GM23338 (cell line): ENCODE measurements at regions not wholly inside any gene's neighbourhood (a gene's known extent, or its start where the extent isn't known, plus 50 kb on each side); places are given as distances from the start of the nearest gene placed in this dataset.

Experiments used
- ATAC-seq: fragments of 200-7000 bp; cut with Tn5 transposase; 3 replicates; pipeline ENCODE4 v1.9.1; 2020
- DNase-seq: peaks from one replicate; pipeline ENCODE4 v3.0.0-alpha.2; 2015; ENCODE audit warnings: low spot score
- H2AFZ ChIP-seq: fragments of 200-600 bp; sonication (generic); 2 replicates; pipeline ENCODE4 v1.8.0; 2016; ENCODE audit warnings: antibody characterized with exemption, mild to moderate bottlenecking, moderate library complexity
- H3F3A ChIP-seq: fragments of 200-600 bp; sonication (generic); replicated peaks from 2 replicates; pipeline ENCODE4 v1.8.0; 2017; ENCODE audit warnings: antibody characterized with exemption, mixed run types, low read depth
- H3K27ac ChIP-seq: fragments of 200-600 bp; sonication (generic); 2 replicates; pipeline ENCODE4 v1.6.1; 2016; ENCODE audit warnings: low read depth
- H3K27me3 ChIP-seq: fragments of 200-600 bp; sonication (generic); 2 replicates; pipeline ENCODE4 v1.8.0; 2016; ENCODE audit warnings: mild to moderate bottlenecking, mixed run types, moderate library complexity; ENCODE audit not compliant: insufficient read depth
- H3K36me3 ChIP-seq: fragments of 200-600 bp; sonication (generic); 2 replicates; pipeline ENCODE4 v1.8.0; 2016; ENCODE audit warnings: mild to moderate bottlenecking; ENCODE audit not compliant: insufficient read depth
- H3K4me1 ChIP-seq: fragments of 200-600 bp; sonication (generic); 2 replicates; pipeline ENCODE4 v1.8.0; 2016; ENCODE audit warnings: mild to moderate bottlenecking, moderate library complexity; ENCODE audit not compliant: insufficient read depth
- H3K4me2 ChIP-seq: fragments of 200-600 bp; sonication (generic); 2 replicates; pipeline ENCODE4 v1.7.1; 2017; ENCODE audit warnings: mixed run types
- H3K4me3 ChIP-seq: fragments of 200-600 bp; sonication (generic); 2 replicates; pipeline ENCODE4 v1.6.1; 2016; ENCODE audit warnings: mixed run types
- H3K79me2 ChIP-seq: fragments of 200-600 bp; sonication (generic); replicated peaks from 2 replicates; pipeline ENCODE4 v1.8.0; 2017; ENCODE audit warnings: mild to moderate bottlenecking; ENCODE audit not compliant: insufficient read depth
- H3K9me2 ChIP-seq: fragments of 200-600 bp; sonication (generic); 2 replicates; pipeline ENCODE4 v1.8.0; 2017; ENCODE audit not compliant: insufficient read depth
- H4K20me1 ChIP-seq: fragments of 200-600 bp; sonication (generic); replicated peaks from 2 replicates; pipeline ENCODE4 v1.8.0; 2017; ENCODE audit warnings: mild to moderate bottlenecking; ENCODE audit not compliant: insufficient read depth
- H3K27ac Mint-ChIP-seq: 2 replicates; pipeline ENCODE4 v1.8.0; 2020; ENCODE audit warnings: inconsistent platforms, mild to moderate bottlenecking, moderate library complexity, mixed read lengths
- H3K27me3 Mint-ChIP-seq: 3 replicates; pipeline ENCODE4 v1.8.0; 2022; ENCODE audit warnings: low read depth, mild to moderate bottlenecking, moderate library complexity, mixed read lengths, inconsistent platforms; ENCODE audit not compliant: insufficient read depth, poor library complexity
- H3K36me3 Mint-ChIP-seq: 3 replicates; pipeline ENCODE4 v1.8.0; 2021; ENCODE audit warnings: low read depth, mild to moderate bottlenecking, inconsistent platforms, moderate library complexity, mixed read lengths
- H3K4me1 Mint-ChIP-seq: 3 replicates; pipeline ENCODE4 v1.8.0; 2020; ENCODE audit warnings: mild to moderate bottlenecking, inconsistent platforms, mixed read lengths
- H3K4me3 Mint-ChIP-seq: 3 replicates; pipeline ENCODE4 v1.8.0; 2021; ENCODE audit warnings: moderate library complexity, mild to moderate bottlenecking, inconsistent platforms, mixed read lengths
- H3K9me3 Mint-ChIP-seq: 3 replicates; pipeline ENCODE4 v1.8.0; 2020; ENCODE audit warnings: moderate library complexity, mild to moderate bottlenecking, inconsistent platforms, mixed read lengths
- CREB1 ChIP-seq: fragments of 250-450 bp; sonication (Bioruptor Pico); IDR thresholded peaks from 2 replicates; pipeline ENCODE4 v1.5.0; 2020; ENCODE audit warnings: low read depth, mild to moderate bottlenecking, moderate library complexity
- EZH2 ChIP-seq: fragments of 200-600 bp; sonication (generic); IDR thresholded peaks from one replicate; pipeline ENCODE4 v1.8.0; 2017; ENCODE audit warnings: antibody characterized with exemption, mild to moderate bottlenecking, low read depth; ENCODE audit not compliant: unreplicated experiment
- EZH2phosphoT487 ChIP-seq: fragments of 200-600 bp; sonication (generic); IDR thresholded peaks from one replicate; pipeline ENCODE4 v1.8.1; 2018; ENCODE audit warnings: antibody characterized with exemption; ENCODE audit not compliant: unreplicated experiment
- JUNB ChIP-seq: IDR thresholded peaks from one replicate; pipeline ENCODE4 v1.6.1; 2016; ENCODE audit warnings: antibody characterized with exemption; ENCODE audit not compliant: unreplicated experiment
- NANOG ChIP-seq: IDR thresholded peaks from 2 replicates; pipeline ENCODE4 v1.6.1; 2016; ENCODE audit warnings: antibody characterized with exemption, borderline replicate concordance
- POLR2AphosphoS5 ChIP-seq: IDR thresholded peaks from 2 replicates; pipeline ENCODE4 v1.6.1; 2016; ENCODE audit warnings: antibody characterized with exemption, low read depth
- STAT1 ChIP-seq: IDR thresholded peaks from one replicate; pipeline ENCODE4 v1.6.1; 2016; ENCODE audit warnings: antibody characterized with exemption; ENCODE audit not compliant: unreplicated experiment
- ZNF114 ChIP-seq: fragments of 250-450 bp; sonication (Bioruptor Pico); IDR thresholded peaks from 2 replicates; pipeline ENCODE4 v1.5.0; 2020; ENCODE audit warnings: mild to moderate bottlenecking, moderate library complexity
- ZNF331 ChIP-seq: fragments of 250-450 bp; sonication (Bioruptor Pico); IDR thresholded peaks from 2 replicates; pipeline ENCODE4 v1.5.0; 2020; ENCODE audit warnings: low read depth, mild to moderate bottlenecking, moderate library complexity
- TF ChIP-seq, protein P1 (sequence below): IDR thresholded peaks from one replicate; pipeline ENCODE4 v1.6.1; 2018; ENCODE audit warnings: antibody characterized with exemption; ENCODE audit not compliant: unreplicated experiment
- TF ChIP-seq, protein P2 (sequence below): fragments of 250-450 bp; sonication (Bioruptor Pico); IDR thresholded peaks from 2 replicates; pipeline ENCODE4 v1.5.0; 2020; ENCODE audit warnings: mild to moderate bottlenecking, moderate library complexity
- TF ChIP-seq, protein P3 (sequence below): IDR thresholded peaks from 2 replicates; pipeline ENCODE4 v1.6.1; 2016; ENCODE audit warnings: antibody characterized with exemption
- TF ChIP-seq, protein P4 (sequence below), 2 experiments: fragments of 200-600 bp in 1 of 2; sonication (generic) in 1 of 2; conservative IDR thresholded peaks; 2 replicates each; pipeline versions ENCODE4 v1.5.1 to v1.6.1; 2016 to 2017; ENCODE audit warnings: antibody characterized with exemption in 2 of 2, low read depth in 2 of 2, mild to moderate bottlenecking in 2 of 2, moderate library complexity in 1 of 2

DNA sequence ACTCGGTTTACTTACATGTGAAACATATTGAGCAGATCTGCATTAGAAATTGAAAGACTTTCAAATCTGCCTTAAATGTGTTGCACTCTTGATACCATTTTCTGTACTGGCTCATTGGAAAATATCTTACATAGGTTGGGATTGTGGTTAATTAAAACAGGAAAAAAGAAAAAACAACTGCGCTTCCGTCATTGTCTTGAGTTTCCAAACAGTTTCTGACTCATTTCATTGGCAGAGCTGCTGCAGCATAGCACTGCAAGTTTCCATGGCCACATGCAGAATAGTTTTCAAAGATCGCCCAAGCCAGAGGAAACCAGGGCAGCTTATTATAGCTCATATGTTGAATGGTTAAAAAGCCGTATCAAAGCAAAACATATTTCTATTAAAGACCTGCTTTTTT lies 446.6 kb upstream of the BCHE start:
- no peak overlapping the region for H2AFZ ChIP-seq
- no peaks in the 10 kb centered on the region for H4K20me1 ChIP-seq
- DNase-seq (no peak), ATAC-seq (no peak)
- no peak overlapping the region for H3K27ac Mint-ChIP-seq
- H3F3A ChIP-seq: no peaks in the 10 kb centered on the region
- no peaks in the 10 kb centered on the region for H3K27me3 ChIP-seq
- no peaks in the 10 kb centered on the region for H3K4me1 ChIP-seq
- H3K36me3 Mint-ChIP-seq: no peaks in the 10 kb centered on the region
- no peaks in the 10 kb centered on the region for H3K9me2 ChIP-seq
- H3K27ac ChIP-seq: no peak overlapping the region
- H3K4me2 ChIP-seq: no peak overlapping the region
- H3K4me3 Mint-ChIP-seq: no peak overlapping the region
- H3K79me2 ChIP-seq: no peaks in the 10 kb centered on the region
- H3K4me3 ChIP-seq: no peak overlapping the region
- TF ChIP-seq, protein P1, sequence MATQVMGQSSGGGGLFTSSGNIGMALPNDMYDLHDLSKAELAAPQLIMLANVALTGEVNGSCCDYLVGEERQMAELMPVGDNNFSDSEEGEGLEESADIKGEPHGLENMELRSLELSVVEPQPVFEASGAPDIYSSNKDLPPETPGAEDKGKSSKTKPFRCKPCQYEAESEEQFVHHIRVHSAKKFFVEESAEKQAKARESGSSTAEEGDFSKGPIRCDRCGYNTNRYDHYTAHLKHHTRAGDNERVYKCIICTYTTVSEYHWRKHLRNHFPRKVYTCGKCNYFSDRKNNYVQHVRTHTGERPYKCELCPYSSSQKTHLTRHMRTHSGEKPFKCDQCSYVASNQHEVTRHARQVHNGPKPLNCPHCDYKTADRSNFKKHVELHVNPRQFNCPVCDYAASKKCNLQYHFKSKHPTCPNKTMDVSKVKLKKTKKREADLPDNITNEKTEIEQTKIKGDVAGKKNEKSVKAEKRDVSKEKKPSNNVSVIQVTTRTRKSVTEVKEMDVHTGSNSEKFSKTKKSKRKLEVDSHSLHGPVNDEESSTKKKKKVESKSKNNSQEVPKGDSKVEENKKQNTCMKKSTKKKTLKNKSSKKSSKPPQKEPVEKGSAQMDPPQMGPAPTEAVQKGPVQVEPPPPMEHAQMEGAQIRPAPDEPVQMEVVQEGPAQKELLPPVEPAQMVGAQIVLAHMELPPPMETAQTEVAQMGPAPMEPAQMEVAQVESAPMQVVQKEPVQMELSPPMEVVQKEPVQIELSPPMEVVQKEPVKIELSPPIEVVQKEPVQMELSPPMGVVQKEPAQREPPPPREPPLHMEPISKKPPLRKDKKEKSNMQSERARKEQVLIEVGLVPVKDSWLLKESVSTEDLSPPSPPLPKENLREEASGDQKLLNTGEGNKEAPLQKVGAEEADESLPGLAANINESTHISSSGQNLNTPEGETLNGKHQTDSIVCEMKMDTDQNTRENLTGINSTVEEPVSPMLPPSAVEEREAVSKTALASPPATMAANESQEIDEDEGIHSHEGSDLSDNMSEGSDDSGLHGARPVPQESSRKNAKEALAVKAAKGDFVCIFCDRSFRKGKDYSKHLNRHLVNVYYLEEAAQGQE: no peak
- no peak for TF ChIP-seq EZH2phosphoT487
- no peak for TF ChIP-seq ZNF331 (CRISPR knock-in tag)
- TF ChIP-seq, protein P2, sequence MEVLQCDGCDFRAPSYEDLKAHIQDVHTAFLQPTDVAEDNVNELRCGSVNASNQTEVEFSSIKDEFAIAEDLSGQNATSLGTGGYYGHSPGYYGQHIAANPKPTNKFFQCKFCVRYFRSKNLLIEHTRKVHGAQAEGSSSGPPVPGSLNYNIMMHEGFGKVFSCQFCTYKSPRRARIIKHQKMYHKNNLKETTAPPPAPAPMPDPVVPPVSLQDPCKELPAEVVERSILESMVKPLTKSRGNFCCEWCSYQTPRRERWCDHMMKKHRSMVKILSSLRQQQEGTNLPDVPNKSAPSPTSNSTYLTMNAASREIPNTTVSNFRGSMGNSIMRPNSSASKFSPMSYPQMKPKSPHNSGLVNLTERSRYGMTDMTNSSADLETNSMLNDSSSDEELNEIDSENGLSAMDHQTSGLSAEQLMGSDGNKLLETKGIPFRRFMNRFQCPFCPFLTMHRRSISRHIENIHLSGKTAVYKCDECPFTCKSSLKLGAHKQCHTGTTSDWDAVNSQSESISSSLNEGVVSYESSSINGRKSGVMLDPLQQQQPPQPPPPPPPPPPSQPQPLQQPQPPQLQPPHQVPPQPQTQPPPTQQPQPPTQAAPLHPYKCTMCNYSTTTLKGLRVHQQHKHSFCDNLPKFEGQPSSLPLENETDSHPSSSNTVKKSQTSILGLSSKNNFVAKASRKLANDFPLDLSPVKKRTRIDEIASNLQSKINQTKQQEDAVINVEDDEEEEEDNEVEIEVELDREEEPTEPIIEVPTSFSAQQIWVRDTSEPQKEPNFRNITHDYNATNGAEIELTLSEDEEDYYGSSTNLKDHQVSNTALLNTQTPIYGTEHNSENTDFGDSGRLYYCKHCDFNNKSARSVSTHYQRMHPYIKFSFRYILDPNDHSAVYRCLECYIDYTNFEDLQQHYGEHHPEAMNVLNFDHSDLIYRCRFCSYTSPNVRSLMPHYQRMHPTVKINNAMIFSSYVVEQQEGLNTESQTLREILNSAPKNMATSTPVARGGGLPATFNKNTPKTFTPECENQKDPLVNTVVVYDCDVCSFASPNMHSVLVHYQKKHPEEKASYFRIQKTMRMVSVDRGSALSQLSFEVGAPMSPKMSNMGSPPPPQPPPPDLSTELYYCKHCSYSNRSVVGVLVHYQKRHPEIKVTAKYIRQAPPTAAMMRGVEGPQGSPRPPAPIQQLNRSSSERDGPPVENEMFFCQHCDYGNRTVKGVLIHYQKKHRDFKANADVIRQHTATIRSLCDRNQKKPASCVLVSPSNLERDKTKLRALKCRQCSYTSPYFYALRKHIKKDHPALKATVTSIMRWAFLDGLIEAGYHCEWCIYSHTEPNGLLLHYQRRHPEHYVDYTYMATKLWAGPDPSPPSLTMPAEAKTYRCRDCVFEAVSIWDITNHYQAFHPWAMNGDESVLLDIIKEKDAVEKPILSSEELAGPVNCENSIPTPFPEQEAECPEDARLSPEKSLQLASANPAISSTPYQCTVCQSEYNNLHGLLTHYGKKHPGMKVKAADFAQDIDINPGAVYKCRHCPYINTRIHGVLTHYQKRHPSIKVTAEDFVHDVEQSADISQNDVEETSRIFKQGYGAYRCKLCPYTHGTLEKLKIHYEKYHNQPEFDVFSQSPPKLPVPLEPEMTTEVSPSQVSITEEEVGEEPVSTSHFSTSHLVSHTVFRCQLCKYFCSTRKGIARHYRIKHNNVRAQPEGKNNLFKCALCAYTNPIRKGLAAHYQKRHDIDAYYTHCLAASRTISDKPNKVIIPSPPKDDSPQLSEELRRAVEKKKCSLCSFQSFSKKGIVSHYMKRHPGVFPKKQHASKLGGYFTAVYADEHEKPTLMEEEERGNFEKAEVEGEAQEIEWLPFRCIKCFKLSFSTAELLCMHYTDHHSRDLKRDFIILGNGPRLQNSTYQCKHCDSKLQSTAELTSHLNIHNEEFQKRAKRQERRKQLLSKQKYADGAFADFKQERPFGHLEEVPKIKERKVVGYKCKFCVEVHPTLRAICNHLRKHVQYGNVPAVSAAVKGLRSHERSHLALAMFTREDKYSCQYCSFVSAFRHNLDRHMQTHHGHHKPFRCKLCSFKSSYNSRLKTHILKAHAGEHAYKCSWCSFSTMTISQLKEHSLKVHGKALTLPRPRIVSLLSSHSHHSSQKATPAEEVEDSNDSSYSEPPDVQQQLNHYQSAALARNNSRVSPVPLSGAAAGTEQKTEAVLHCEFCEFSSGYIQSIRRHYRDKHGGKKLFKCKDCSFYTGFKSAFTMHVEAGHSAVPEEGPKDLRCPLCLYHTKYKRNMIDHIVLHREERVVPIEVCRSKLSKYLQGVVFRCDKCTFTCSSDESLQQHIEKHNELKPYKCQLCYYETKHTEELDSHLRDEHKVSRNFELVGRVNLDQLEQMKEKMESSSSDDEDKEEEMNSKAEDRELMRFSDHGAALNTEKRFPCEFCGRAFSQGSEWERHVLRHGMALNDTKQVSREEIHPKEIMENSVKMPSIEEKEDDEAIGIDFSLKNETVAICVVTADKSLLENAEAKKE: no peak
- no peak for TF ChIP-seq STAT1
- TF ChIP-seq, protein P3, sequence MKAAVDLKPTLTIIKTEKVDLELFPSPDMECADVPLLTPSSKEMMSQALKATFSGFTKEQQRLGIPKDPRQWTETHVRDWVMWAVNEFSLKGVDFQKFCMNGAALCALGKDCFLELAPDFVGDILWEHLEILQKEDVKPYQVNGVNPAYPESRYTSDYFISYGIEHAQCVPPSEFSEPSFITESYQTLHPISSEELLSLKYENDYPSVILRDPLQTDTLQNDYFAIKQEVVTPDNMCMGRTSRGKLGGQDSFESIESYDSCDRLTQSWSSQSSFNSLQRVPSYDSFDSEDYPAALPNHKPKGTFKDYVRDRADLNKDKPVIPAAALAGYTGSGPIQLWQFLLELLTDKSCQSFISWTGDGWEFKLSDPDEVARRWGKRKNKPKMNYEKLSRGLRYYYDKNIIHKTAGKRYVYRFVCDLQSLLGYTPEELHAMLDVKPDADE: no peak
- TF ChIP-seq NANOG: no peak
- no peak for TF ChIP-seq CREB1
- TF ChIP-seq, protein P4, sequence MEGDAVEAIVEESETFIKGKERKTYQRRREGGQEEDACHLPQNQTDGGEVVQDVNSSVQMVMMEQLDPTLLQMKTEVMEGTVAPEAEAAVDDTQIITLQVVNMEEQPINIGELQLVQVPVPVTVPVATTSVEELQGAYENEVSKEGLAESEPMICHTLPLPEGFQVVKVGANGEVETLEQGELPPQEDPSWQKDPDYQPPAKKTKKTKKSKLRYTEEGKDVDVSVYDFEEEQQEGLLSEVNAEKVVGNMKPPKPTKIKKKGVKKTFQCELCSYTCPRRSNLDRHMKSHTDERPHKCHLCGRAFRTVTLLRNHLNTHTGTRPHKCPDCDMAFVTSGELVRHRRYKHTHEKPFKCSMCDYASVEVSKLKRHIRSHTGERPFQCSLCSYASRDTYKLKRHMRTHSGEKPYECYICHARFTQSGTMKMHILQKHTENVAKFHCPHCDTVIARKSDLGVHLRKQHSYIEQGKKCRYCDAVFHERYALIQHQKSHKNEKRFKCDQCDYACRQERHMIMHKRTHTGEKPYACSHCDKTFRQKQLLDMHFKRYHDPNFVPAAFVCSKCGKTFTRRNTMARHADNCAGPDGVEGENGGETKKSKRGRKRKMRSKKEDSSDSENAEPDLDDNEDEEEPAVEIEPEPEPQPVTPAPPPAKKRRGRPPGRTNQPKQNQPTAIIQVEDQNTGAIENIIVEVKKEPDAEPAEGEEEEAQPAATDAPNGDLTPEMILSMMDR (conservative IDR thresholded peaks at IDR 0.05; ENCODE audit: low read depth in 2 of 2): no peak
- TF ChIP-seq POLR2AphosphoS5: no peak
- no peak for TF ChIP-seq JUNB
- TF ChIP-seq EZH2: no peak
- no peak for TF ChIP-seq ZNF114 (CRISPR knock-in tag)
- H3K9me3 Mint-ChIP-seq: no peaks in the 10 kb centered on the region
- H3K4me1 Mint-ChIP-seq: peaks cover 3% of the 10 kb centered on the region; the same call in 2 of the 3 replicates
- H3K36me3 ChIP-seq: no peaks in the 10 kb centered on the region
- H3K27me3 Mint-ChIP-seq: peaks cover 2% of the 10 kb centered on the region
